ENCODE measurements at regions not wholly inside any gene's neighbourhood (a gene's known extent, or its start where the extent isn't known, plus 50 kb on each side); places are given as distances from the start of the nearest gene placed in this dataset.

DNA sequence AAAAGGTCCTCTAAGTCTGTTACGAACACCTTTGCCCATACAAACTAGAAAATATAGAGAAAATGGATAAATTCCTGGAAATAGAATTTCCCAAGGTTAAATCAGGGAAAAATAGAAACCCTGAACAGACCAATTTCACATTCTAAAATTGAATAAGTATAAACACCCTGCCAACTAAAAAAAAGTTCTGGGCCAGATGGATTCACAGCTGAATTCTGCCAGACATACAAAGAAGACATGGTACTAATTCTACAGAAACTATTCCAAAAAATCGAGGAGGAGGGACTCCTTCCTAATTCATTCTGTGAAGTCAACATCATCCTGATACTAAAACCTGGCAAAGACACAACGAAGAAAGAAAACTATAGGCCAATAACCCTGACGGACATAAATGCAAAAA is 400.4 kb upstream of the SEMA3A start:
- DNase-seq (ENCODE audit: low read depth, low spot score) = no peak
- H3K36me3 Mint-ChIP-seq (ENCODE audit: low read depth) = no peaks in the 10 kb centered on the region
- TF ChIP-seq, protein P1, sequence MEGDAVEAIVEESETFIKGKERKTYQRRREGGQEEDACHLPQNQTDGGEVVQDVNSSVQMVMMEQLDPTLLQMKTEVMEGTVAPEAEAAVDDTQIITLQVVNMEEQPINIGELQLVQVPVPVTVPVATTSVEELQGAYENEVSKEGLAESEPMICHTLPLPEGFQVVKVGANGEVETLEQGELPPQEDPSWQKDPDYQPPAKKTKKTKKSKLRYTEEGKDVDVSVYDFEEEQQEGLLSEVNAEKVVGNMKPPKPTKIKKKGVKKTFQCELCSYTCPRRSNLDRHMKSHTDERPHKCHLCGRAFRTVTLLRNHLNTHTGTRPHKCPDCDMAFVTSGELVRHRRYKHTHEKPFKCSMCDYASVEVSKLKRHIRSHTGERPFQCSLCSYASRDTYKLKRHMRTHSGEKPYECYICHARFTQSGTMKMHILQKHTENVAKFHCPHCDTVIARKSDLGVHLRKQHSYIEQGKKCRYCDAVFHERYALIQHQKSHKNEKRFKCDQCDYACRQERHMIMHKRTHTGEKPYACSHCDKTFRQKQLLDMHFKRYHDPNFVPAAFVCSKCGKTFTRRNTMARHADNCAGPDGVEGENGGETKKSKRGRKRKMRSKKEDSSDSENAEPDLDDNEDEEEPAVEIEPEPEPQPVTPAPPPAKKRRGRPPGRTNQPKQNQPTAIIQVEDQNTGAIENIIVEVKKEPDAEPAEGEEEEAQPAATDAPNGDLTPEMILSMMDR (conservative IDR thresholded peaks at IDR 0.05) = no peak
- H3K27me3 Mint-ChIP-seq (ENCODE audit: low read depth) = no peaks in the 10 kb centered on the region
- no peak overlapping the region for H3K27ac Mint-ChIP-seq (ENCODE audit: unreplicated experiment)
- H3K4me1 Mint-ChIP-seq = no peaks in the 10 kb centered on the region
- H3K9me3 Mint-ChIP-seq = peaks cover 10% of the 10 kb centered on the region
- no peak overlapping the region for H3K4me3 Mint-ChIP-seq

DNA sequence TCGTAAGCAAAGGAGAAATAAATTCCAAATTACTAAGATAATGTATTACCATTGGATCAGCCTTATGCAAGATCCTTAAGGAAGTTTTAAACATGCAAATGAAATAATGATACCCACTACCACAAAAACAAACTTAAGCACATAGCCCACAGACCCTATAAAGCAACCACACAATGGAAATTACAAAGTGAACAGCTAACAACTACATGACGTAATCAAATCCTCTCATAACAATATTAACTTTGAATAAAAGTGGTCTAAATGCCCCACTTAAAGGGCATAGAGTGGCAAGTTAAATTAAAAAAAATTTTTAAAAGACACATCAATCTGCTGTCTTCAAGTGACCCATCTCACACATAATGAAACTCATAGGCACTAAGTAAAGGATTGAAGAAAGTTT is 397.3 kb upstream of the SEMA3A start:
- Mint-ChIP-seq H3K4me3 (no peak overlapping the region), H3K4me1 (no peaks in the 10 kb centered on the region), H3K9me3 (peaks cover 2% of the 10 kb centered on the region), H3K36me3 (ENCODE audit: low read depth) (no peaks in the 10 kb centered on the region), H3K27me3 (ENCODE audit: low read depth) (no peaks in the 10 kb centered on the region), H3K27ac (ENCODE audit: unreplicated experiment) (no peak overlapping the region)
- TF ChIP-seq, protein P1 (conservative IDR thresholded peaks at IDR 0.05) = no peak
- DNase-seq (ENCODE audit: low read depth, low spot score) = no peak

DNA sequence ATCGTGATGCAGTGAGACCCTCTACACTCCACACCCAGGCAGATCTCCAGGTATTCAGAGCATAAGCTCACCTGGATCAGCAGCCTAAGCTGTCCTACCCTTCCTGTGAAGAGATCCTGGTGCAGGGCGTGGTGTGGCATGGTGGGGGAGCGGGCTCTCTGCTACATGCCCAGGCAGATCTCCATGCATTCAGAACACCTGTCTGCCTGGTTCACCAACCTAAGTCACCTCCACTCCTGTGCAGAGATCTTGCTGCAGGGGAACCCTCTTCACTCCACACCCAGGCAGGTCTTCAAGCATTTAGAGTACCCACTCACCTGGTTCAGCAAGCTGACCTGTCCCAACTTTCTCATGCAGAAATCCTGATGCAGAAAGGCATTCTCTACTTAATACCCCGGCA is 394.4 kb upstream of the SEMA3A start:
- no peak overlapping the region for H3K4me3 Mint-ChIP-seq
- H3K4me1 Mint-ChIP-seq = no peaks in the 10 kb centered on the region
- H3K27me3 Mint-ChIP-seq (ENCODE audit: low read depth) = no peaks in the 10 kb centered on the region
- TF ChIP-seq, protein P1 (conservative IDR thresholded peaks at IDR 0.05) = no peak
- H3K9me3 Mint-ChIP-seq = no peaks in the 10 kb centered on the region
- H3K36me3 Mint-ChIP-seq (ENCODE audit: low read depth) = no peaks in the 10 kb centered on the region
- DNase-seq (ENCODE audit: low read depth, low spot score) = no peak
- no peak overlapping the region for H3K27ac Mint-ChIP-seq (ENCODE audit: unreplicated experiment)

DNA sequence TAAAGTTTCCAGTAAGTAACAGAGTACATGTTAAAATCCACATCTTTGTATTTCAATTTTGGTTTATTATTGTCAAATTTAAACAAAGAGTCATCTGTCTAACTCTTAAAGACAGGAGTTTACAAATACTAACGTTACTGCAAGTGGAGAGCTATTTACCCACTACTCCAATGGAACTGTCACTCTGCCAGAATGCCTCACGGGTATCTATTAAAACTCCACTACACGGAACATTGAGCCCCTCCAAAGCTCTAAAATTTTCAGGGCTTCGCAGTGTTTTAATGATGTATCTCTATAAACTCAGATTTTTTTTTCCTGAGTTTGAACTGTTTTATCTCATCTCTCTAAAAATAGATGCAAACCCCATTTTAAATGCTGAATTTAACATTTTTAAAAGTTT is 388.7 kb upstream of the SEMA3A start:
- Mint-ChIP-seq H3K4me3 (no peak overlapping the region), H3K36me3 (ENCODE audit: low read depth) (no peaks in the 10 kb centered on the region), H3K27me3 (ENCODE audit: low read depth) (no peaks in the 10 kb centered on the region), H3K4me1 (no peaks in the 10 kb centered on the region), H3K27ac (ENCODE audit: unreplicated experiment) (no peak overlapping the region), H3K9me3 (no peaks in the 10 kb centered on the region)
- TF ChIP-seq, protein P1 (conservative IDR thresholded peaks at IDR 0.05) = no peak
- no peak for DNase-seq (ENCODE audit: low read depth, low spot score)

DNA sequence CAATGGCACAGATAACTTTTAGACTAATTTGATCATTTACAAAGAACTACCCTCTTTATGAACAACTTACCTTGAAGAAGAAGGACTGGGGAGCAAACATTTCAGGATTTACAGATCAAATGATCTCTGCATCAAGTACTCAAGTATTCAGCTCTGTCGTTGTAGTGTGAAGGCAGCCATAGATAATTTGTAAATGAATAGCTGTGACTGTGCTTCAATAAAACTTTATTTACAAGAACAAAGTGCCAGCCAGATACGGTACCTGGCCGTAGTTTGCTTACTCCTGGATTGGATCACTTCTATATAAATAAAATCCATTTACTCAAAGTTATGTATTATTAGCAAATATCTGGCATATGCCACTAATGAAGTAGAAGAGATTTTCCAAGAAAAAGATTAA is 388.2 kb upstream of the SEMA3A start:
- Mint-ChIP-seq H3K36me3 (ENCODE audit: low read depth) (no peaks in the 10 kb centered on the region), H3K27me3 (ENCODE audit: low read depth) (no peaks in the 10 kb centered on the region), H3K4me3 (no peak overlapping the region), H3K27ac (ENCODE audit: unreplicated experiment) (no peak overlapping the region), H3K4me1 (no peaks in the 10 kb centered on the region), H3K9me3 (no peaks in the 10 kb centered on the region)
- DNase-seq (ENCODE audit: low read depth, low spot score) = no peak
- TF ChIP-seq, protein P1 (conservative IDR thresholded peaks at IDR 0.05) = no peak

DNA sequence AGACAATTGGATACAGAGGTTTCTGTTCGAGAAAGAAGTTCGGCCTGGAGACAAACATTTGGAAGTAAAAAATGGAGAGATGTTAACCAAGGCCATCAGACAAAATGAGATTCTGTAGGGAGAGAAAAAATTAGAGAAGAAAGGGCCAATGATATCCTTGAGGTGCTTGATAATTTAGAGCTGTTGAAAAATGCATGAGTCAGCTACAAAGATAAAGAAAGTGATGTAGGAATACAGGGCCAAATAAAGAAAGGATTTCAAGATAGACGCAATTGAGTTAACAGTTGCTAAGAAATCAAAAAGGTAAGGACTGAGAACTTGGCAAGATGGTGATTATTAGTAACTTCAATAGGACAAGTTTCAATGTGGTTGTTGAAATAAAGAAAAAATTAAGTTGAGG is 384.2 kb upstream of the SEMA3A start:
- H3K4me1 Mint-ChIP-seq = no peaks in the 10 kb centered on the region
- no peaks in the 10 kb centered on the region for H3K27me3 Mint-ChIP-seq (ENCODE audit: low read depth)
- TF ChIP-seq, protein P1 (conservative IDR thresholded peaks at IDR 0.05) = no peak
- H3K9me3 Mint-ChIP-seq = no peaks in the 10 kb centered on the region
- no peak overlapping the region for H3K4me3 Mint-ChIP-seq
- H3K27ac Mint-ChIP-seq (ENCODE audit: unreplicated experiment) = no peak overlapping the region
- no peak for DNase-seq (ENCODE audit: low read depth, low spot score)
- H3K36me3 Mint-ChIP-seq (ENCODE audit: low read depth) = no peaks in the 10 kb centered on the region
